Parathyroid adenoma (tissue), 2 donors: ENCODE measurements at regions not wholly inside any gene's neighbourhood (a gene's known extent, or its start where the extent isn't known, plus 50 kb on each side); places are given as distances from the start of the nearest gene placed in this dataset.

Source experiments
- H2AFZ ChIP-seq: fragments of 300-600 bp; sonication (generic); one replicate; pipeline ENCODE4 v1.7.0; 2017; ENCODE audit warnings: antibody characterized with exemption, mild to moderate bottlenecking
- H3K27ac ChIP-seq: fragments of 300-600 bp; sonication (generic); one replicate; pipeline ENCODE4 v1.7.0; 2017
- H3K27me3 ChIP-seq: fragments of 300-600 bp; sonication (generic); one replicate; pipeline ENCODE4 v1.7.0; 2017; ENCODE audit warnings: low read length; ENCODE audit not compliant: control insufficient read depth, insufficient read depth
- H3K36me3 ChIP-seq: fragments of 300-600 bp; sonication (generic); one replicate; pipeline ENCODE4 v1.7.0; 2017; ENCODE audit warnings: low read length; ENCODE audit not compliant: control insufficient read depth, insufficient read depth
- H3K4me1 ChIP-seq: fragments of 300-600 bp; sonication (generic); one replicate; pipeline ENCODE4 v1.7.0; 2017; ENCODE audit warnings: control low read depth
- H3K4me2 ChIP-seq: fragments of 300-600 bp; sonication (generic); one replicate; pipeline ENCODE4 v1.7.0; 2017; ENCODE audit warnings: low read length
- H3K4me3 ChIP-seq: fragments of 300-600 bp; sonication (generic); one replicate; pipeline ENCODE4 v1.7.0; 2017; ENCODE audit warnings: low read depth, low read length
- H3K79me2 ChIP-seq: fragments of 300-600 bp; sonication (generic); one replicate; pipeline ENCODE4 v1.7.0; 2017; ENCODE audit warnings: control low read depth
- H3K9ac ChIP-seq: fragments of 300-600 bp; sonication (generic); one replicate; pipeline ENCODE4 v1.7.0; 2017; ENCODE audit warnings: mild to moderate bottlenecking
- H3K9me3 ChIP-seq: fragments of 300-600 bp; sonication (generic); one replicate; pipeline ENCODE4 v1.7.0; 2017; ENCODE audit warnings: low read length; ENCODE audit not compliant: control insufficient read depth
- CTCF ChIP-seq: fragments of 300-600 bp; sonication (generic); IDR thresholded peaks from one replicate; pipeline ENCODE4 v1.7.0; 2017; ENCODE audit warnings: antibody characterized with exemption, mild to moderate bottlenecking
- donor health status: primary hyperparathyroidism.

DNA sequence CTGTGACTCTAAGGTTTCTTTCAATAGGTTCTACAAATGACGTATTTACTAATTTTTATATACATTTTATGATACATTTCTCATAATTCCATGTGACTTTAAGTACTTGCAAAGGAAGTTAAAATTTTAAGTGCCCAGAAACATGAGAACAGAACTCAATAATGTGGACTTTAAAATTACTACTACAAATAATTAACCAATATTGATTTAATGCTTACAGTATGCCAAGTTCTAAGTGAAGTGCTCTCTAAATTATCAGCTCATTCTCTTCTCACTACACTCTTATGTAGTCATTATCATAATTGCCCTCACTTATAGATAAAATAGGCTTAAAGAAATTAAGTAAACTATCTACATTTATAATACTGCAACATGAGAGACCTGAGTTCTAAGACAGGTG lies 1690.7 kb upstream of the CDH9 start:
- Histone ChIP-seq H3K36me3 (no peaks in the 10 kb centered on the region), H3K9ac (no peak overlapping the region), H3K27me3 (no peaks in the 10 kb centered on the region), H3K4me1 (no peaks in the 10 kb centered on the region), H3K27ac (no peak overlapping the region), H3K9me3 (no peaks in the 10 kb centered on the region), H3K4me2 (no peak overlapping the region), H3K4me3 (no peak overlapping the region), H2AFZ (no peak overlapping the region), H3K79me2 (no peaks in the 10 kb centered on the region)
- no peak for TF ChIP-seq CTCF

DNA sequence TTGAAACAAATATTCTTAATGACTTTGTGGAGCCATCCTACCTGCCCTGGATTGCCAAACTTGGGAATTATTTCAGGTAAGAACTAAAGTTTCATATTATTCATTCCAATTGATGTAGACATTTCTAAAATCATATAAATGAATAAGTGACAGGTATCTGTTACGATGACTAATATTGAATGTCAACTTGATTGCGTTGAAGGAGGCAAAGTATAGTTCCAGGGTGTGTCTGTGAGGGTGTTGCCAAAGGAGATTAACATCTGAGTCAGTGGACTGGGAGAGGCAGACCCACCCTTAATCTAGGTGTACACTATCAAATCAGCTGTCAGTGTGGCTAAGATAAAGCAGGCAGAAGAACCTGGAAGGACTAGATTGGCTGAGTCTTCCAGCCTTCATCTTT lies 1688.4 kb upstream of the CDH9 start:
- no peaks in the 10 kb centered on the region for H3K9me3 ChIP-seq
- no peak for TF ChIP-seq CTCF
- H2AFZ ChIP-seq, result no peak overlapping the region
- no peak overlapping the region for H3K9ac ChIP-seq
- no peak overlapping the region for H3K4me2 ChIP-seq
- H3K27ac ChIP-seq, result no peak overlapping the region
- H3K27me3 ChIP-seq, result no peaks in the 10 kb centered on the region
- no peaks in the 10 kb centered on the region for H3K4me1 ChIP-seq
- no peaks in the 10 kb centered on the region for H3K36me3 ChIP-seq
- H3K79me2 ChIP-seq, result no peaks in the 10 kb centered on the region
- H3K4me3 ChIP-seq, result no peak overlapping the region

- H3K36me3 ChIP-seq, result no peaks in the 10 kb centered on the region
- no peak overlapping the region for H2AFZ ChIP-seq
- H3K79me2 ChIP-seq, result no peaks in the 10 kb centered on the region
- no peak overlapping the region for H3K4me2 ChIP-seq
- no peaks in the 10 kb centered on the region for H3K4me1 ChIP-seq
- H3K4me3 ChIP-seq, result no peak overlapping the region
- no peak overlapping the region for H3K27ac ChIP-seq
- TF ChIP-seq CTCF, result no peak
- H3K9ac ChIP-seq, result no peak overlapping the region
- H3K9me3 ChIP-seq, result no peaks in the 10 kb centered on the region
- H3K27me3 ChIP-seq, result no peaks in the 10 kb centered on the region
Measured at GRCh38 chr5:28725001-28725400, 1686.6 kb upstream of the CDH9 start.

- no peak overlapping the region for H3K4me3 ChIP-seq
- H3K9me3 ChIP-seq, result no peaks in the 10 kb centered on the region
- no peaks in the 10 kb centered on the region for H3K79me2 ChIP-seq
- H3K27me3 ChIP-seq, result no peaks in the 10 kb centered on the region
- H3K4me1 ChIP-seq, result no peaks in the 10 kb centered on the region
- H3K9ac ChIP-seq, result no peak overlapping the region
- no peak overlapping the region for H3K4me2 ChIP-seq
- H3K36me3 ChIP-seq, result no peaks in the 10 kb centered on the region
- no peak overlapping the region for H2AFZ ChIP-seq
- no peak for TF ChIP-seq CTCF
- H3K27ac ChIP-seq, result no peak overlapping the region
Measured at GRCh38 chr5:28714907-28715698, 1676.7 kb upstream of the CDH9 start.

DNA sequence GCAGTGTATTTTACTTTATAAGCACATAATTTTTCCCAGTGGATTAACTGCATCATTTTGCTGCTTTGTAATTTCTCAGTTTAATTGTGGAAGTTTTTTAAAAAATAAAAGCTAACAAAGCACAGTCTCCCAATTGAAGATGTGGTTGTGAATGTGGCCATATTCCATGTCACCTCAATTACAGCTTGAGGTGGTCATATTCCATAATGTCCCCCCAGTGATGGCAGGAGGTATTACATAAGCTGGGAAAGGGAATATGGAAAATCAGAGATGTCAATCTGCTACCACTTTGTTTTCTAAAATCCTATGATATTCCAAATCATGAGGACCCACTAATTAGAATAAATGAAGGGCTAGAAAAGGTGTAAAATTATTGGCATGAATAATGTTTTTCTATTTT lies 1672.0 kb upstream of the CDH9 start:
- TF ChIP-seq CTCF, result no peak
- Histone ChIP-seq H3K36me3 (no peaks in the 10 kb centered on the region), H3K4me2 (no peak overlapping the region), H3K4me3 (no peak overlapping the region), H3K9ac (no peak overlapping the region), H3K79me2 (no peaks in the 10 kb centered on the region), H3K4me1 (no peaks in the 10 kb centered on the region), H3K9me3 (no peaks in the 10 kb centered on the region), H3K27ac (no peak overlapping the region), H2AFZ (no peak overlapping the region), H3K27me3 (no peaks in the 10 kb centered on the region)
